Smooth muscle cell (in vitro differentiated cells): ENCODE measurements at regions not wholly inside any gene's neighbourhood (a gene's known extent, or its start where the extent isn't known, plus 50 kb on each side); places are given as distances from the start of the nearest gene placed in this dataset.

Source experiments
- DNase-seq: peaks from one replicate; lab custom pipeline; 2025; ENCODE audit not compliant: unreplicated experiment; lab: John Stamatoyannopoulos, UW
- H2AFZ ChIP-seq: fragments of 200-600 bp; sonication (generic); 2 replicates; pipeline ENCODE4 v1.6.0; 2016; ENCODE audit warnings: antibody characterized with exemption, low read depth, mild to moderate bottlenecking
- H3F3A ChIP-seq: fragments of 200-600 bp; sonication (generic); 2 replicates; pipeline ENCODE4 v1.6.0; 2017; ENCODE audit warnings: antibody characterized with exemption, low read depth
- H3K27ac ChIP-seq: fragments of 200-600 bp; sonication (generic); 2 replicates; pipeline ENCODE4 v1.5.1; 2016; ENCODE audit warnings: low read depth, mild to moderate bottlenecking
- H3K27me3 ChIP-seq: fragments of 200-600 bp; sonication (generic); 2 replicates; pipeline ENCODE4 v1.6.1; 2016; ENCODE audit warnings: low read depth, mild to moderate bottlenecking
- H3K36me3 ChIP-seq: fragments of 200-600 bp; sonication (generic); 2 replicates; pipeline ENCODE4 v1.5.1; 2016; ENCODE audit warnings: low read depth
- H3K4me1 ChIP-seq: fragments of 200-600 bp; sonication (generic); 2 replicates; pipeline ENCODE4 v1.5.1; 2016; ENCODE audit warnings: low read depth
- H3K4me2 ChIP-seq: fragments of 200-600 bp; sonication (generic); 2 replicates; pipeline ENCODE4 v1.6.0; 2016; ENCODE audit warnings: mild to moderate bottlenecking
- H3K4me3 ChIP-seq: fragments of 200-600 bp; sonication (generic); 2 replicates; pipeline ENCODE4 v1.5.1; 2016; ENCODE audit warnings: mild to moderate bottlenecking
- H3K79me2 ChIP-seq: fragments of 200-600 bp; sonication (generic); 2 replicates; pipeline ENCODE4 v1.6.0; 2016; ENCODE audit warnings: low read depth, mild to moderate bottlenecking
- H3K9ac ChIP-seq: fragments of 200-600 bp; sonication (generic); 2 replicates; pipeline ENCODE4 v1.6.0; 2016; ENCODE audit warnings: low read depth
- H3K9me3 ChIP-seq: fragments of 200-600 bp; sonication (generic); replicated peaks from 2 replicates; pipeline ENCODE4 v1.5.1; 2016; ENCODE audit warnings: low read depth
- H4K20me1 ChIP-seq: fragments of 200-600 bp; sonication (generic); 2 replicates; pipeline ENCODE4 v1.6.0; 2016; ENCODE audit warnings: low read depth
- CTCF ChIP-seq: fragments of 200-600 bp; sonication (generic); IDR thresholded peaks from 2 replicates; pipeline ENCODE4 v1.5.1; 2017; ENCODE audit warnings: borderline replicate concordance, mild to moderate bottlenecking, antibody characterized with exemption; ENCODE audit not compliant: insufficient read depth, poor library complexity, severe bottlenecking
- WGBS: methylation state at CpG from one replicate; pipeline ENCODE4 v1.1.7; 2016; ENCODE audit warnings: low lambda C conversion rate; 5-methylcytosine and 5-hydroxymethylcytosine counted together

DNA sequence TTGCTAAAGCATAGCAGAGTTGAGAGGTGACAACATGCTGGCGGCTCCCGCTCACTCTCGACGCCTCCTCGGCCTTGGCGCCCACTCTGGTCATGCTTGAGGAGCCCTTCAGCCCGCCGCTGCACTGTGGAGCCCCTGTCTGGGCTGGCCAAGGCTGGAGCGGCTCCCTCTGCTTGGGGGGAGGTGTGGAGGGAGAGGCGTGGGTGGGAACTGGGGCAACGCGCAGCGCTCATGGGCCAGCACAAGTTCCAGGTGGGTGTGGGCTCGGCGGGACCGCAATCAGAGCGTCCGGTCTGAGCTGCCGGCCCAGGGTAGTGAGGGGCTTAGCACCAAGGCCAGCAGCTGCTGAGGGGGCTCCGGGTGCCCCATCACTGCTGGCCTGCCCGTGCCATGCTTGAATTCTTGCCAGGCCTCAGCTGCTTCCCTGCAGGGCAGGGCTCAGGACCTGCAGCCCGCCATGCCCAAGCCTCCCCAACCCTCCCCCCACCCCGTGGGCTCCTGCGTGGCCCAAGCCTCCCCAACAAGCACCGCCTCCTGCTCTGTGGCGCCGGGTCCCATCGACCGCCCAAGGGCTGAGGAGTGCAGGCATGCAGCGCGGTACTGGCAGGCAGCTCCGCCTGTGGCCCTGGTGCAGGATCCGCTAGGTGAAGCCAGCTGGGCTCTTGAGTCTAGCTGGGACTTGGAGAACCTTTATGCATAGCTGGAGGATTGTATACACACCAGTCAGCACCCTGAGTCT is 2052.8 kb upstream of the CELF4 start:
- 96% methylated on average over 32 of the region's 33 CpGs for WGBS

GRCh38 chr18:39611381-39612100 is 2045.9 kb upstream of the CELF4 start:
- DNase-seq: no peak
- no peaks in the 10 kb centered on the region for H3K9me3 ChIP-seq
- H4K20me1 ChIP-seq: no peaks in the 10 kb centered on the region
- TF ChIP-seq CTCF: no peak
- H3K4me1 ChIP-seq: no peaks in the 10 kb centered on the region
- no peak overlapping the region for H3K27ac ChIP-seq
- WGBS: 66% methylated on average over 3 of the region's 3 CpGs
- H3K4me2 ChIP-seq: no peak overlapping the region
- no peaks in the 10 kb centered on the region for H3K79me2 ChIP-seq
- no peaks in the 10 kb centered on the region for H3K27me3 ChIP-seq
- no peaks in the 10 kb centered on the region for H3F3A ChIP-seq
- no peak overlapping the region for H3K9ac ChIP-seq
- H3K36me3 ChIP-seq: no peaks in the 10 kb centered on the region
- no peak overlapping the region for H2AFZ ChIP-seq
- H3K4me3 ChIP-seq: no peak overlapping the region

More for the DNA sequence above, 2052.8 kb upstream of the CELF4 start:
- no peak overlapping the region for H3K4me3 ChIP-seq
- H3K27me3 ChIP-seq: no peaks in the 10 kb centered on the region
- H3K36me3 ChIP-seq: no peaks in the 10 kb centered on the region
- H3K79me2 ChIP-seq: no peaks in the 10 kb centered on the region
- no peaks in the 10 kb centered on the region for H3F3A ChIP-seq
- no peak for DNase-seq
- no peak overlapping the region for H3K27ac ChIP-seq
- H3K4me2 ChIP-seq: no peak overlapping the region
- no peak overlapping the region for H2AFZ ChIP-seq
- no peaks in the 10 kb centered on the region for H3K4me1 ChIP-seq
- H3K9me3 ChIP-seq: no peaks in the 10 kb centered on the region
- H3K9ac ChIP-seq: no peak overlapping the region
- no peaks in the 10 kb centered on the region for H4K20me1 ChIP-seq
- no peak for TF ChIP-seq CTCF

GRCh38 chr18:39607034-39607433 is 2041.4 kb upstream of the CELF4 start:
- peaks cover 9% of the 10 kb centered on the region for H3K4me1 ChIP-seq
- H3K4me2 ChIP-seq: no peak overlapping the region
- TF ChIP-seq CTCF: no peak
- no peaks in the 10 kb centered on the region for H3K27me3 ChIP-seq
- no peaks in the 10 kb centered on the region for H3K9me3 ChIP-seq
- DNase-seq: no peak
- no peak overlapping the region for H3K9ac ChIP-seq
- 78% methylated on average over 5 of the region's 5 CpGs for WGBS
- no peak overlapping the region for H2AFZ ChIP-seq
- no peak overlapping the region for H3K4me3 ChIP-seq
- no peaks in the 10 kb centered on the region for H3F3A ChIP-seq
- no peaks in the 10 kb centered on the region for H3K36me3 ChIP-seq
- no peak overlapping the region for H3K27ac ChIP-seq
- H3K79me2 ChIP-seq: no peaks in the 10 kb centered on the region
- H4K20me1 ChIP-seq: no peaks in the 10 kb centered on the region

- no peak for TF ChIP-seq CTCF
- H3K4me1 ChIP-seq: peaks cover 9% of the 10 kb centered on the region
These were observed 2039.2 kb upstream of the CELF4 start for GRCh38 chr18:39604836-39605235.

More at GRCh38 chr18:39604836-39605235, 2039.2 kb upstream of the CELF4 start:
- no peak overlapping the region for H3K9ac ChIP-seq
- no peak for DNase-seq
- H3K27me3 ChIP-seq: no peaks in the 10 kb centered on the region
- no peak overlapping the region for H3K4me2 ChIP-seq
- WGBS: 84% methylated on average over 5 of the region's 5 CpGs
- no peak overlapping the region for H3K4me3 ChIP-seq
- no peaks in the 10 kb centered on the region for H4K20me1 ChIP-seq
- H2AFZ ChIP-seq: peak overlapping the region; percentile 26
- no peaks in the 10 kb centered on the region for H3K36me3 ChIP-seq
- no peak overlapping the region for H3K27ac ChIP-seq
- no peaks in the 10 kb centered on the region for H3K79me2 ChIP-seq
- no peaks in the 10 kb centered on the region for H3K9me3 ChIP-seq
- no peaks in the 10 kb centered on the region for H3F3A ChIP-seq
